HG03139 (cell line): ENCODE measurements at regions not wholly inside any gene's neighbourhood (a gene's known extent, or its start where the extent isn't known, plus 50 kb on each side); places are given as distances from the start of the nearest gene placed in this dataset.
"Not testable (repeated sequence)": the region's sequence is repeated elsewhere in the genome, so short reads cannot be mapped to it uniquely, and the experiment has no call there.

ENCODE experiments used
- ATAC-seq: cut with Tn5 transposase; IDR thresholded peaks from one replicate; pipeline ENCODE4 v1.9.1; 2021; ENCODE audit not compliant: unreplicated experiment

DNA sequence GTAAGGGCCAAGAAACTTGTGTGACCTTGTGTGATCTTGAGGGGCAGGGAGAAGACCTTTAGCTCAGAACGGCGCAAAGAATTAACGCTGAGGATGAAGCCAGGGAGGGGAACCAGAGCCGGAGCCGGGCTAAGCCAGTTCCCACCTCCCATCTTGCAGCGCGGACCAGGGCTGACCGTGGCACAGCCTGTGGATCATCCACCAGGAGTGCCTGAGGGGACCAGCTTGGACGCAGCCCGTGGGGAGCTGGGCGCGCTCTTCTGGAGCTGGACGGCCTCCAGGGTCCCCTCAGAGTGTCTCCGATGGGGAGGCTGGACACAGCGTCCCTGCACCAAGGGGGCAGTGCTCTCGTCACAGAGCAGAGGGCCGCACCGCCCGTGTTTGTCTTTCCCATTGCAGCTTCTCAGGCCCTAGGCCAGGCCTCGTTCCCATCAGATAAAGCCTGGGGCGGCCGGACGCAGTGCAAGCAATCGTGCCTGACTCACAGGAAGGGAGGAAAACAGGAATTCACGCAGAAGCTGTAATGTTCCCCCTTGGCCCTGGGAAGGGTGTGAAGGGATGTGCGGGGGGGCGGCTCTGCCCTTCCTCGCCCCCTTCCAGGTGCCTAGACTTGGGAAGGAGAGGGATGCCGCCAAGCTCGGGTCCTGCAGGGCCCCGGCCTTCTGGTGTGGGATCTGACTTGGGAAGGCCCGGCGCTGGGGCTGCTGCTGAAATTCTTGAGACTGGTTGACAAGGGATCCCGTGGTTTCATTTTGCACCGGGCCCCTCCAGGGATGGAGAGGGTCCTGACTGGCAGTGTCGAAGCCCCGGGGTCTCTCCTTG, 144.9 kb downstream of the NPIPB11 start:
- ATAC-seq, result not testable (repeated sequence)

DNA sequence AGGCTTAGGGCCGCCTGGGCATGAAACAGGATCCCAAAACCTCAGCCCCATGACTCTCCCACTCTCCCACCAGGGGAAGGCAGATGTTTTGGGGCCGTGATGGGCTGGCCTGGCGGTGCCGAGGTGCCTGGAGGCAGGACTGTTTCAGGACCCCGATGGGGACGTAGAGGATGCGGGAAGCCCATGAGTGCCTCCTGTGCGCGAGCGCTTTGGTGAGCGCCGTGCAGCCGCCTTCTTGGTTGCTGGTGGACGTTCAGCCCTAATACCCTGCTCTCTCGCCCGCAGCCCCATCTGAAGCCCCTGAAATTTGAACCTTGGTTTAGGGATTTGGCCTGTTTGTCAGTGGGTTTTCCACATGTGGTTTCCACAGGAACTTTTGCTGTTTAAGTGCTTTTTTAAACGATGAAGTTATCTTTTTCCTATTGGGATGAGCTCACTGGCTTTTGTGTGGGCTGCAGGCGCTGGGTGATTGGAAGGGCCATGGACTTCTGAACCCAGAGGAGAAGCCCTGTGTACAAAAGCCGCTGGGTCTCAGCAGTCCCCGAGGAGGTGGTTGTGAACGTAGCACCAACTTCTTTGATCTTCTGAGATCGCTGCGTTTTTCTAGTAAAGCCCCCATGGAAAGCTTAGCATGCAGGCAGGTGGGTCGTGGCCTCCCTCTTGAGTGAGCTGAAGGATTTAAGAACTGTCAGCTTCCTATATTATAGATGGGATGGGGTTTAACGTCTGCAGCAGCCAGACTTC, 145.7 kb downstream of the NPIPB11 start:
- not testable (repeated sequence) for ATAC-seq

- ATAC-seq, result not testable (repeated sequence)
These were observed 146.7 kb downstream of the NPIPB11 start for GRCh38 chr16:29259635-29260457.

GRCh38 chr16:29258946-29259634, 147.4 kb downstream of the NPIPB11 start:
- ATAC-seq, result not testable (repeated sequence)

DNA sequence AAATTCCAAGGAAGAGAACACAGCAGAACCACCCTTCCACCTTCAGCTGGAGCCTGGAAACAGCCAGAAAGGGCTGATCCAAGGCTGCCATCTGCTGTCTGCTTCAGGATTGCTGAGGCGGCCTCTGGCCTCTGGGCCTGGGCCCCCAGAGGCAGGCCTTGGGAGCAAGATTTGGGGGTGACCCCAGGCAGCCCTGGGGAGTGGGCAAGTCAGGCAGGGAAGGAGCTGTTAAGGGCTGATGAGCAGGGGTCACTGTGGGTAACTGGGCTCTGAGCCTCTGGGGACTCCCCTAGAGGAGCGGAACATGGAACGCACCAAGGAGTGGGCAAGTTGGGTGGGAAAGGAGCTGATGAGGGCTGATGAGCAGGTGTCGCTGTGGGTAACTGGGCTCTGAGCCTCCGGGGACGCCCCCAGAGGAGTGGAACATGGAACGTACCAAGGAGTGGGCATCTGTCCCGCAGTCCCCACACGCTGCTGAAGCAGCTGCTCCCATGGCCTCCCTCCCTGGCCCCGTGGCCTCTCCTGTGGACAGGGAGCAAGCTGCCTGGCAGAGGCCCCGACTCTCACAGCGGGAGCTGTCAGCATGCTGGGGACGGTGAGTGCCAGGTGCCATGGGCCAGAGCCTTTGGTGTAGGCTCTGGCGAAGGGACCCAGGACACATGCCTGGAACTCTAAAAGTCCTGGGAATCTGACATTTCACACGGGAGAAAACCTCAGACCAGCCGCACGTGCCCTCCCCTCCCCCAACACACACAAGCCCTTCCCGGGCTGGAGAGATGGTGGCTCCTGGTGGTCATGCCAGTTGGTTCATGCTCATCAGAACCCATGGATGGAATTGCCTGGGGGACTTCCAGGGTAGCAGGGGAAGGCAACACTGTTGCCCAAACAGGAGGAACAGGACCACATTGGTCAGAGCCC, 148.8 kb downstream of the NPIPB11 start:
- ATAC-seq, result not testable (repeated sequence)

DNA sequence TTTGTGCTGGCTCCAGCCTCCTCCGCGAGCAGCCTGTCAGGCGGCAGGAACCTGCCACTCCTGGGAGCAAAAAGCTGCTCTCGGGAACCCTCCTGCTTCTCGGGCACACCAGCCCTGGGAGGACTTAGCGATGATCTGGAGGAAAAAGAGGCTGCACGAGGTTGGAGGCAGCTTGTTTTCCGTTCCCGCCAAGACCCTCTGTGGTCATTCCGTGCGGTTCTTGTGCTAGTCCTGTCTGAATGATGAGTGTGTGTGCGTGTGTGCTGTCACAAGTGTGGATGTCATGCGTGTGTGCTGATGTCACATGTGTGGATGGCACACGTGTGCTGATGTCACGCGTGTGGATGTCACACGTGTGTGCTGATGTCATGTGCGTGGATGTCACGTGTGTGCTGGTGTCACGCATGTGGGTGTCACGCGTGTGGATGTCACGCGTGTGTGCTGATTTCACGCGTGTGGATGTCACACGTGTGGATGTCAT, 150.0 kb downstream of the NPIPB11 start:
- no peak for ATAC-seq

DNA sequence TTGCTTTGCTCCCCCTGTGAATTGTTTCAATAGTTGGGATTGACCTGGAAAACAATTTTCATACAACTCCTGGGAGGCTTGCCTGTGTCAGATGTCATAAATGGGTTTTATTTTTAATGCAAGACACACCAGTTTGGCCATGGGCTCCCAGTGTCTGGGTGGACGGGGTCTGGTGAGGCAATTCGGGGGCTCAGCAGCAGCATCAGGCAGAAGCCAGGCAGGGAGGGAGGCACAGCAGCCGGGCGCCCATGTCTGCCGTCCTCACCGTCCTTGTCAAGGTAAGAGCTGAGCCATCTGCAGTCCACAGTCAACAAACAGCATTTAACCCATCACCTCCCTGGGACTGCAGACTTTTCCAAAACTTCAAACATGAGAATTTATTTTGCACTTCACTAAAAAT, 150.6 kb downstream of the NPIPB11 start:
- not testable (repeated sequence) for ATAC-seq

DNA sequence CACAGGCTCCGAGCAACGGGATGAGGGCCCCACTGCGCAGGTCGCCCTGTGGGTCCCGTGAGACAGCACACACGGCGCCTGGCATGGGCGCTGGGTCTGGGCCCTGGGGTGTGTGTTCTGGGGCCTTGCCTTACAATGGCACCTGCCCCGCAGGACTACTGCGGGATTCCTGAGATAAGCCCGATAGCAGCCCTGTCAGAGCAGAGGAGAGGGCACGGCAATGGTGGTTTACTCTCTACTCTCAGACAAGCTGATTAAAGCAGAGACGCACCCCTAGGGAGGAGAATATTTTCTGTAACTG, 151.1 kb downstream of the NPIPB11 start:
- ATAC-seq, result not testable (repeated sequence)

DNA sequence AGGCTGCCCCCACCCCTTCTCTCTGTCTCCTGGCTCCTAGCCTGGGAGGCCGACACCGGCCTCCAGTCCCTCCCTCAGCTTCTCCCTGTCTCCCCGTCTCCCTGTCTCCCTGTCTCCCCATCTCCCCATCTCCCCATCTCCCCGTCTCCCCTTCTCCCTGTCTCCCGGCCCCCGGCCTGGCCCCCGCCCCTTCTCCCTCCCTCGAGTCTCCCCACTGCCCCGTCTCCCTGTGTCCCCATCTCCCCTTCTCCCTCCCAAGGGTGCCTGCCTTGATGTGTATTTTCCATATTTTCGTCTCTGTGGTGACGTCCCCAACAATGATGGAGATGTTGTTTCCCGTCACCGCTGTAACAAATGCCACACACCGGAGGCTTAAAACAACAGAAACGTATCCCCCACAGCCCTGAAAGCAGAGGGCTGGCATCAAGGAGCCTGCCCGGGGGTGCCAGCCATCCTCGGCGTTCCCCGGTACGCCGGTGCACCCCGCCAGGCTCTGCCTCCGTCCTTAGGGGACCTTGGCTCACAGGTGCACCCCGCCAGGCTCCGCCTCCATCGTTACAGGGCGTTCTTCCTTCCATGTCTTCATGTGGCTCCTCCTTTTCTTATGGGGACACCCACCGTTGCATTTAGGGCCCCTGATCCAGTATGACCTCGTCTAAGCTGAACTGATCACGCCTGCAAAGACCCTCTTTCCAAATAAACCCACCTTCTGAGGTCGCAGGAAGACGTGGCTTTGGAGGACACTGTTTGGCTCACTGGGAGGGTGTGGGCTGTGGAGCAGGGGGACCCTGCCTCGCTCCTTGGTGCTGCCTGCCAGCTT, 151.6 kb downstream of the NPIPB11 start:
- no peak for ATAC-seq

- ATAC-seq, result not testable (repeated sequence)
These were observed 152.6 kb downstream of the NPIPB11 start for GRCh38 chr16:29253716-29254590.

GRCh38 chr16:29253066-29253590, 153.4 kb downstream of the NPIPB11 start:
- not testable (repeated sequence) for ATAC-seq

GRCh38 chr16:29252311-29252710, 154.2 kb downstream of the NPIPB11 start:
- ATAC-seq, result not testable (repeated sequence)

GRCh38 chr16:29251571-29252011, 154.9 kb downstream of the NPIPB11 start:
- not testable (repeated sequence) for ATAC-seq

- not testable (repeated sequence) for ATAC-seq
These were observed 155.5 kb downstream of the NPIPB11 start for GRCh38 chr16:29250923-29251434.

DNA sequence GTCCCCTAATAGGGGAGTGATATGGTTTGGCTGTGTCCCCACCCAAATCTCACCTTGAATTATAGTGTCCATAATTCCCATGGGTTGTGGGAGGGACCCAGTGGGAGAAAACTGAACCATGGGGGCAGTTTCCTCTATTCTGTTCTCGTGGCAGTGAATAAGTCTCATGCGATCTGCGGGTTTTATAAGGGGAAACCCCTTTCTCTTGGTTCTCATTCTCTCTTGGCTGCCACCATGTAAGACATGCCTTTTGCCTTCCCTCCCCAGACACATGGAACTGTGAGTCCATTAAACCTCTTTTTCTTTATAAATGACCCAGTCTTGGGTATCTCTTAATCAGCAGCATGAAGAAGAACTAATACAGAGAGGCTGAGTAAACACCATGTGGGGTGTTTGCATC, 156.0 kb downstream of the NPIPB11 start:
- not testable (repeated sequence) for ATAC-seq

- not testable (repeated sequence) for ATAC-seq
These were observed 157.6 kb downstream of the NPIPB11 start for GRCh38 chr16:29248940-29249318.

- not testable (repeated sequence) for ATAC-seq
These were observed 158.1 kb downstream of the NPIPB11 start for GRCh38 chr16:29248306-29248939.
